ENCODE measurements at regions not wholly inside any gene's neighbourhood (a gene's known extent, or its start where the extent isn't known, plus 50 kb on each side); places are given as distances from the start of the nearest gene placed in this dataset.
"Not testable (repeated sequence)": the region's sequence is repeated elsewhere in the genome, so short reads cannot be mapped to it uniquely, and the experiment has no call there.

DNA sequence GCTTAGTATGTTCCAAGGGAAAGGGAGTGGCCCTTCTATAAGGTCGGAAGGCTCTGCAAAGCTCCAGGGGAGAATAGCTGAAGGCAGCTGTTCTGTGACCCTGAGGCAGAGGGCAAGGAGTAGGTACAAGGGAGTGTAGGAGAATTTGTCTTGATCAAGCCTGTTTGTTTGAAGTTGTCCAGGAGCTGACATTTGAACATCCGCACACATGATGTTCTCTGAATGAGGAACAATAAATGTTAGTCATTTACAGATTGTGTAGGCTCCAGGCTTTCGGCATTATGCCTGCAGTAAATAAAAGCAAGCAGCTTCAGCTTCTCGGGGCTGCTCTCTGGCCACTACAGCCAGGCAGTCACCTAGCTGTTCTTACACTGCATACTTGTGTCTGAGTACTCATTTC, 52.7 kb downstream of the CTAGE6 start:
- not testable (repeated sequence) for ATAC-seq

DNA sequence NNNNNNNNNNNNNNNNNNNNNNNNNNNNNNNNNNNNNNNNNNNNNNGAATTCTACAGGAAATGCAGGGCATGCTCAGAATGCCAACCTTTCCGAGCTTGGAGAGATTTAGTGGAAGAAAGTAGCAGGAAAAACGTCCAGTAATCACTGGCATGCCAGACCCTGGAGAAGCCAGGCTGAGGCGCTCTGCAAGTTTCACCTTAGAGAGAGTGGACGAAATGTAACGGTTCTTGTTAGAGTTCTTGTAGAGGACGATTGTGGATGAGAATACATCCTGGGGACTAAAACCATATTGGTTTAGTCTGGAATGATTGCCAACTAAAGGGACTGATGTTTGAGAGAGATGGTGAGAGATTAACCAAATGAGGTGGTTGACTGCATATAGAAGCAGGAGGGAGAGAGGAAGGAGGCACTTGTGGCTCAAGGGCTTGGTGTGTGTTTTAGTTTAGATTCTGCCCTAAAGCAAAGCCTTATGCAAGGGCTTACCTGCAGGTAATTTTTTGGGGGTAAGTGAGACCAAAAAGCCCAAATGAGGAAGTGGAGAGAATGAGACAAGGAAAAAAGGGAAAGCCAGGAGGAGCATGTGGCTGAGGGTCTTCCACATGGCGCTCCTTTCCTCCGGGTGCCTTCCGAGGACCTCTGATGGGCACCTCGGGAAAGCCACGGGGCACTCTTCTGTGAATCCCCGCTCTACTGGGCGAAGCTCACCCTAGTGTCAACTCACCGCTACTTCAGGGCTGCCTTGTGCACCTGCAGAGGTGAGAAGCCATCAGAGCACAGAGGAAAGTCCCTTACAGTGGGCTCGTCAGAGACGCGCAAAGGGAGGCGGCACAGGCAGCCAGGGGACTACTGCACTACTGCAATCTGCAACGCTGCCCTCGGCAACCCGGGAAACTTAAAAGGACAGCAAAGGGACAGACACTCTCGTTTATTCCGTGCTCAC, 56.5 kb downstream of the CTAGE6 start:
- H3K9me3 Mint-ChIP-seq, H3K27ac Mint-ChIP-seq, H3K27me3 Mint-ChIP-seq, DNase-seq, H3K4me3 Mint-ChIP-seq, H3K4me1 Mint-ChIP-seq: not testable (repeated sequence)
- ATAC-seq, result peak; percentile 100

More for the DNA sequence above, 52.7 kb downstream of the CTAGE6 start:
- not testable (repeated sequence) for H3K9me3 Mint-ChIP-seq, DNase-seq, H3K27ac Mint-ChIP-seq, H3K4me3 Mint-ChIP-seq, H3K27me3 Mint-ChIP-seq, H3K4me1 Mint-ChIP-seq

All from stimulated activated naive CD8-positive, alpha-beta T cell treated with anti-CD3 and anti-CD28 coated beads, Interleukin-15, amount 100 ng/mL, for 72 hours (primary cell).